SIG-M5 treated with dmso at 0.1 percent for 504 hours (cell line): ENCODE measurements at regions not wholly inside any gene's neighbourhood (a gene's known extent, or its start where the extent isn't known, plus 50 kb on each side); places are given as distances from the start of the nearest gene placed in this dataset.
"Not testable (repeated sequence)": the region's sequence is repeated elsewhere in the genome, so short reads cannot be mapped to it uniquely, and the experiment has no call there.

Source experiments
- DNase-seq: peaks from one replicate; lab custom pipeline; 2025; ENCODE audit not compliant: unreplicated experiment; lab: John Stamatoyannopoulos, UW

GRCh38 chr12:126218697-126219096, 1153.5 kb downstream of the AACS start:
- no peak for DNase-seq

- DNase-seq = no peak
Measured at GRCh38 chr12:126219139-126219538, 1153.9 kb downstream of the AACS start.

- no peak for DNase-seq
Measured at GRCh38 chr12:126219654-126220279, 1154.5 kb downstream of the AACS start.

- no peak for DNase-seq
Measured at GRCh38 chr12:126224032-126224431, 1158.8 kb downstream of the AACS start.

- DNase-seq = no peak
Measured at GRCh38 chr12:126228936-126229335, 1163.7 kb downstream of the AACS start.

- DNase-seq = no peak
Measured at GRCh38 chr12:126232711-126233110, 1167.5 kb downstream of the AACS start.

- DNase-seq = no peak
Measured at GRCh38 chr12:126233625-126234024, 1168.4 kb downstream of the AACS start.

- no peak for DNase-seq
Measured at GRCh38 chr12:126243814-126244440, 1178.7 kb downstream of the AACS start.

GRCh38 chr12:126247936-126248335, 1182.7 kb downstream of the AACS start:
- no peak for DNase-seq

- no peak for DNase-seq
Measured at GRCh38 chr12:126248871-126249403, 1183.7 kb downstream of the AACS start.

- DNase-seq = no peak
Measured at GRCh38 chr12:126258190-126258589, 1193.0 kb downstream of the AACS start.

GRCh38 chr12:126262829-126263228, 1197.6 kb downstream of the AACS start:
- DNase-seq = no peak

GRCh38 chr12:126268222-126268621, 1203.0 kb downstream of the AACS start:
- no peak for DNase-seq

GRCh38 chr12:126271159-126271558, 1205.9 kb downstream of the AACS start:
- no peak for DNase-seq

GRCh38 chr12:126282691-126283090, 1217.5 kb downstream of the AACS start:
- DNase-seq = no peak

GRCh38 chr12:126286203-126286602, 1221.0 kb downstream of the AACS start:
- DNase-seq = no peak

- DNase-seq = no peak
Measured at GRCh38 chr12:126290456-126290855, 1225.2 kb downstream of the AACS start.

- not testable (repeated sequence) for DNase-seq
Measured at GRCh38 chr12:126291987-126292386, 1226.8 kb downstream of the AACS start.

- no peak for DNase-seq
Measured at GRCh38 chr12:126295652-126296051, 1230.4 kb downstream of the AACS start.

- no peak for DNase-seq
Measured at GRCh38 chr12:126309278-126309677, 1244.0 kb downstream of the AACS start.

GRCh38 chr12:126312457-126312856, 1247.2 kb downstream of the AACS start:
- DNase-seq = no peak

GRCh38 chr12:126316411-126316810, 1251.2 kb downstream of the AACS start:
- no peak for DNase-seq
